Loucy (cell line): ENCODE measurements at regions not wholly inside any gene's neighbourhood (a gene's known extent, or its start where the extent isn't known, plus 50 kb on each side); places are given as distances from the start of the nearest gene placed in this dataset.

Experiments used
- CTCF ChIP-seq: fragments of 200-600 bp; sonication (generic); conservative IDR thresholded peaks from 2 replicates; pipeline ENCODE4 v1.5.1; 2014; ENCODE audit warnings: mild to moderate bottlenecking, antibody characterized with exemption, low read length
- EZH2phosphoT487 ChIP-seq: fragments of 200-600 bp; IDR thresholded peaks from 2 replicates; pipeline ENCODE4 v1.6.1; 2018; ENCODE audit warnings: antibody characterized with exemption, mild to moderate bottlenecking, moderate library complexity, borderline replicate concordance

GRCh38 chr12:14244876-14245669 is 120.4 kb upstream of the ATF7IP start:
- TF ChIP-seq CTCF: no peak
- no peak for TF ChIP-seq EZH2phosphoT487
